ENCODE measurements at regions not wholly inside any gene's neighbourhood (a gene's known extent, or its start where the extent isn't known, plus 50 kb on each side); places are given as distances from the start of the nearest gene placed in this dataset.
"Not testable (repeated sequence)": the region's sequence is repeated elsewhere in the genome, so short reads cannot be mapped to it uniquely, and the experiment has no call there.

GRCh38 chr10:120188950-120189349 is 268.1 kb upstream of the PLPP4 start:
- DNase-seq (ENCODE audit: low spot score) (no peak), FAIRE-seq (no peak)

GRCh38 chr10:120195984-120196712 is 260.9 kb upstream of the PLPP4 start:
- FAIRE-seq (no peak), DNase-seq (ENCODE audit: low spot score) (no peak)

GRCh38 chr10:120204877-120205276 is 252.2 kb upstream of the PLPP4 start:
- no peak for DNase-seq (ENCODE audit: low spot score)
- FAIRE-seq: no peak

GRCh38 chr10:120205368-120206018 is 251.5 kb upstream of the PLPP4 start:
- FAIRE-seq: no peak
- no peak for DNase-seq (ENCODE audit: low spot score)

GRCh38 chr10:120208488-120208887 is 248.5 kb upstream of the PLPP4 start:
- no peak for FAIRE-seq
- DNase-seq (ENCODE audit: low spot score): no peak

- FAIRE-seq: no peak
- DNase-seq (ENCODE audit: low spot score): no peak
Measured at GRCh38 chr10:120209124-120209762, 247.8 kb upstream of the PLPP4 start.

- FAIRE-seq (no peak), DNase-seq (ENCODE audit: low spot score) (no peak)
Measured at GRCh38 chr10:120212275-120212674, 244.8 kb upstream of the PLPP4 start.

GRCh38 chr10:120213283-120213682 is 243.7 kb upstream of the PLPP4 start:
- DNase-seq (ENCODE audit: low spot score); FAIRE-seq: not testable (repeated sequence)

GRCh38 chr10:120217736-120218135 is 239.3 kb upstream of the PLPP4 start:
- FAIRE-seq (no peak), DNase-seq (ENCODE audit: low spot score) (no peak)

GRCh38 chr10:120221873-120222485 is 235.0 kb upstream of the PLPP4 start:
- peak; percentile 46 for DNase-seq (ENCODE audit: low spot score)
- FAIRE-seq: no peak

GRCh38 chr10:120229641-120230040 is 227.4 kb upstream of the PLPP4 start:
- DNase-seq (ENCODE audit: low spot score): no peak
- no peak for FAIRE-seq

GRCh38 chr10:120239695-120240094 is 217.3 kb upstream of the PLPP4 start:
- not testable (repeated sequence) for FAIRE-seq; DNase-seq (ENCODE audit: low spot score)

GRCh38 chr10:120251821-120252442 is 205.1 kb upstream of the PLPP4 start:
- DNase-seq (ENCODE audit: low spot score) (no peak), FAIRE-seq (no peak)

GRCh38 chr10:120253131-120253530 is 203.9 kb upstream of the PLPP4 start:
- DNase-seq (ENCODE audit: low spot score): no peak
- no peak for FAIRE-seq

- FAIRE-seq: no peak
- no peak for DNase-seq (ENCODE audit: low spot score)
Measured at GRCh38 chr10:120260456-120260855, 196.6 kb upstream of the PLPP4 start.

- DNase-seq (ENCODE audit: low spot score) (peak; percentile 77), FAIRE-seq (peak; percentile 87)
Measured at GRCh38 chr10:120262857-120263547, 194.0 kb upstream of the PLPP4 start.

- no peak for DNase-seq (ENCODE audit: low spot score)
- FAIRE-seq: no peak
Measured at GRCh38 chr10:120266022-120266421, 191.0 kb upstream of the PLPP4 start.

GRCh38 chr10:120270906-120271305 is 186.1 kb upstream of the PLPP4 start:
- FAIRE-seq (no peak), DNase-seq (ENCODE audit: low spot score) (no peak)

GRCh38 chr10:120271696-120272095 is 185.3 kb upstream of the PLPP4 start:
- no peak for DNase-seq (ENCODE audit: low spot score)
- no peak for FAIRE-seq

- FAIRE-seq (no peak), DNase-seq (ENCODE audit: low spot score) (no peak)
Measured at GRCh38 chr10:120272350-120272749, 184.7 kb upstream of the PLPP4 start.

GRCh38 chr10:120278069-120278468 is 179.0 kb upstream of the PLPP4 start:
- DNase-seq (ENCODE audit: low spot score) (no peak), FAIRE-seq (no peak)
